ENCODE measurements at regions not wholly inside any gene's neighbourhood (a gene's known extent, or its start where the extent isn't known, plus 50 kb on each side); places are given as distances from the start of the nearest gene placed in this dataset.

DNA sequence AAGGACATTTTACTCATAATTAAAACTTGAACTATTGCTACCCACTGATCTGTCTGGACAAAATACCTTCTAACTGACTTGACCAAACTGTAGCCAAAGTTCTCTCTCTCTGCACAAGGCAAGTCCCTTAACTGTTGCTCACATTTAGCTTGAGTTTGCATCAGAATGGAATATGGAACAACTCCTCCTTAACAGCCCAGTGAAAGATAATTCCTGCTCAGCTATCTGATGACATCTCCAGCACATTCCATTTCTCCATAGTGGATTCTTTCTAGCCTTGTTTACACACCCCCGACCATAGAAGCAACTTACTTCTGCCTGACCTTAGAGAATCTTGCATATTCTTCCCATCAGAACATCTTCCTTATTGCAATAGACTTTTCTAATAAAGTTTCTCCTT lies 317.2 kb upstream of the CDH2 start:
- no peak overlapping the region for H3K4me2 ChIP-seq (ENCODE audit: control insufficient read depth, insufficient read depth)
- no peaks in the 10 kb centered on the region for H3K36me3 ChIP-seq (ENCODE audit: control insufficient read depth in 2 of 2, insufficient read depth in 2 of 2, low read length in 1 of 2)
- RAD21 ChIA-PET (ENCODE audit: unreplicated experiment), result no interaction called here
- ATAC-seq, result no peak
- no peak overlapping the region for H3K27ac ChIP-seq (ENCODE audit: control insufficient read depth, insufficient read depth)
- H3K9me3 ChIP-seq (replicated peaks; ENCODE audit: control insufficient read depth, insufficient read depth, low read length), result no peaks in the 10 kb centered on the region
- H3K4me3 ChIP-seq, result no peak overlapping the region
- no peak for TF ChIP-seq POU2F2 (IDR thresholded peaks at IDR 0.05; ENCODE audit: borderline replicate concordance, low read depth, low read length)
- no peak for TF ChIP-seq ZNF217 (IDR thresholded peaks at IDR 0.05)
- no peak for TF ChIP-seq BCL11A (IDR thresholded peaks at IDR 0.05; ENCODE audit: low read depth, low read length)
- no peak for TF ChIP-seq MEF2B (IDR thresholded peaks at IDR 0.05; ENCODE audit: partially characterized antibody, poor library complexity, severe bottlenecking)
- no peak for TF ChIP-seq TAF1 (IDR thresholded peaks at IDR 0.05; ENCODE audit: borderline replicate concordance, low read depth, low read length)
- no peak for TF ChIP-seq CBFB (IDR thresholded peaks at IDR 0.05; ENCODE audit: low read depth)
- TF ChIP-seq DPF2 (IDR thresholded peaks at IDR 0.05), result no peak
- TF ChIP-seq ZSCAN29 (IDR thresholded peaks at IDR 0.05), result no peak
- no peak for TF ChIP-seq MYC (IDR thresholded peaks at IDR 0.05; ENCODE audit: insufficient read depth, insufficient read length, insufficient replicate concordance, low read length, severe bottlenecking)
- TF ChIP-seq STAT3 (IDR thresholded peaks at IDR 0.05; ENCODE audit: low read depth, low read length), result no peak
- no peak for TF ChIP-seq RCOR1 (conservative IDR thresholded peaks at IDR 0.05; ENCODE audit: low read depth, low read length)
- no peak for TF ChIP-seq TCF7 (IDR thresholded peaks at IDR 0.05; ENCODE audit: borderline replicate concordance)
- TF ChIP-seq BHLHE40 (IDR thresholded peaks at IDR 0.05; ENCODE audit: borderline replicate concordance in 1 of 2, low read depth in 2 of 2, low read length in 1 of 2), result no peak
- TF ChIP-seq MXI1 (IDR thresholded peaks at IDR 0.05; ENCODE audit: low read depth, low read length), result no peak
- TF ChIP-seq WRNIP1 (IDR thresholded peaks at IDR 0.05; ENCODE audit: borderline replicate concordance, low read depth, low read length), result no peak
- H3K27me3 ChIP-seq (replicated peaks in 1 of 2; ENCODE audit: control insufficient read depth in 2 of 2, insufficient read depth in 2 of 2, low read length in 1 of 2), result no peaks in the 10 kb centered on the region
- H3K79me2 ChIP-seq (ENCODE audit: control insufficient read depth, insufficient read depth, low read length), result no peaks in the 10 kb centered on the region
- no peak overlapping the region for H2AFZ ChIP-seq (ENCODE audit: control insufficient read depth, low read depth, low read length)
- CTCF ChIA-PET, result no interaction called here
- no peak for FAIRE-seq
- WGBS (ENCODE audit: insufficient coverage, insufficient replicate concordance, low lambda C conversion rate, missing lambda C conversion rate), result 0% methylated on average over 1 of the region's 1 CpG
- SMC1A ChIA-PET (ENCODE audit: uncharacterized antibody, unreplicated experiment), result no interaction called here
- intact Hi-C loops (cut with micrococcal nuclease; ENCODE audit: unreplicated experiment), result no loop called here
- POLR2A ChIA-PET, result no interaction called here
- in situ Hi-C loops (cut with MboI), result no loop called here
- no peak overlapping the region for H3K9ac ChIP-seq (ENCODE audit: control insufficient read depth, insufficient read depth, low read length)
- no peaks in the 10 kb centered on the region for H3K4me1 ChIP-seq (ENCODE audit: control insufficient read depth, insufficient read depth, low read length)
- H4K20me1 ChIP-seq (ENCODE audit: control insufficient read depth, insufficient read depth), result no peaks in the 10 kb centered on the region
- no TSS peak for BruUV-seq (replicated peaks)
- no peak for DNase-seq (ENCODE audit: low read depth, low spot score)
